ENCODE measurements at regions not wholly inside any gene's neighbourhood (a gene's known extent, or its start where the extent isn't known, plus 50 kb on each side); places are given as distances from the start of the nearest gene placed in this dataset.
"Not testable (repeated sequence)": the region's sequence is repeated elsewhere in the genome, so short reads cannot be mapped to it uniquely, and the experiment has no call there.

DNA sequence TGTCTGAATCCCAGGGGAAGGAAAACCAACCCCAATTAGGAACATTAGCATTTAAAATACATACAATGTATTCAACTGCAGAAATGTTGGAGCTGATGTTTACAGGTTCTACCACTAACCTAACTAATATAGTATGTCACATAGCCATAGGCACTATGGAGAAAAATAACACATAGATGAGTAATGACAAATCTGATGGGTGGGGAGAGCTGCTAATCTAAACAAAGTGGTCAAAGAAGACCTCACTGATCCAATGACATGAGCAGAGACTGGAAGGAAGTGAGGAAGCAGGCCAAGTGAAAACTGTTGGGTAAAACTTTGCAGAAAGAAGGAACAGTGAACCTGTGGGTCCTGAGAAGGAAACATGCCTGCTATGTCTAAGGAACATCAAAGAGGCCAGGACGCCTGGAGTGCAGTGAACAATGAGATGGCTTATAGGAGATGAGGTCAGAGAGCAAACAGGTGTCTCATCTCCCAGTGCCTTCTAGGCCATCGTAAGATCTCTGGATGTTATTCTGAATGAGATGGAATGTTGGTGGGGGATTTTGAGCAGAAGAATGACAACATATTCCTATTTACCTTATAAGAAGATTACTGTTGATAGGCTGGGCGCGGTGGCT lies 135.7 kb downstream of the ALDH8A1 start:
- Mint-ChIP-seq H3K4me1 (no peaks in the 10 kb centered on the region), H3K9me3 (no peaks in the 10 kb centered on the region), H3K27ac (no peak overlapping the region), H3K4me3 (no peak overlapping the region), H3K27me3 (peaks cover 2% of the 10 kb centered on the region), H3K36me3 (ENCODE audit: low read depth) (no peaks in the 10 kb centered on the region)
- ATAC-seq (replicated peaks): no peak

DNA sequence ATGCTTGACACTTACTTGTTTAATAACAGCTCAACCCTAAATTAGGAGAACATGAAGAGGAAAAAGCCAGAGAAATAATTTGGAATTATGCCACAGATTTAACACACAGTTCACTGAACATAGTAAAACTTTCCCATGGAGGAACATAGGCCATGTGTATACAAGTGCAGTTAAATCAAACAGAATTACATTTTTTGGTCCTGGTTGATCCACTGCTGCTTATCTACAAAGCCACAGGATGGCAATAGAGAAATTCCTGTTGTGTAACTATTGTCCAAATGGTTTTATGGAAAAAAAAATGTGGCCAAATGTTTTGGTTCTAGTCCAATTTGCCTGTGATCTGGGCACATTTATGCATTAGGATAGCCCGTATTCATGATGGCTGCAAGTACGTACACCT lies 136.8 kb downstream of the ALDH8A1 start:
- Mint-ChIP-seq H3K27ac (no peak overlapping the region), H3K4me1 (no peaks in the 10 kb centered on the region), H3K4me3 (no peak overlapping the region), H3K36me3 (ENCODE audit: low read depth) (no peaks in the 10 kb centered on the region), H3K9me3 (no peaks in the 10 kb centered on the region), H3K27me3 (peaks cover 2% of the 10 kb centered on the region)
- no peak for ATAC-seq (replicated peaks)

DNA sequence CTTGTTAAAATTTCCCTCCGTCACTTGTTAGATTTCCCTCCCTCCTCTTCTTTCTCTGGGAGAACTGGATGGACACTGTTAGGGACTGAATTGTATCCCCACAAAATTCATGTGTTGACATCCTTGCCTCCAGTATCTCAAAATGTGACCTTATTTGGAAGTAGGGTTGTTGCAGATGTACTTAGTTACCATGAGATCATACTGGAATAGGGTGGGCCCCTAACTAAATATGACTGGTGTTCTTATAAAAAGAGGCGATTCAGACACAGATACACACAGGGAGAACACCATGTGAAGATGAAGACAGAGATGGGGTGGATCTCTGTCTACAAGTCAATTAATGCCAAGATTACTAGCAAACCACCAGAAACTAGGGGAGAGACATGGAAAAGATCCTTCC lies 139.5 kb downstream of the ALDH8A1 start:
- Mint-ChIP-seq H3K27ac (no peak overlapping the region), H3K9me3 (no peaks in the 10 kb centered on the region), H3K27me3 (peaks cover 9% of the 10 kb centered on the region), H3K36me3 (ENCODE audit: low read depth) (no peaks in the 10 kb centered on the region), H3K4me1 (no peaks in the 10 kb centered on the region), H3K4me3 (no peak overlapping the region)
- no peak for ATAC-seq (replicated peaks)

DNA sequence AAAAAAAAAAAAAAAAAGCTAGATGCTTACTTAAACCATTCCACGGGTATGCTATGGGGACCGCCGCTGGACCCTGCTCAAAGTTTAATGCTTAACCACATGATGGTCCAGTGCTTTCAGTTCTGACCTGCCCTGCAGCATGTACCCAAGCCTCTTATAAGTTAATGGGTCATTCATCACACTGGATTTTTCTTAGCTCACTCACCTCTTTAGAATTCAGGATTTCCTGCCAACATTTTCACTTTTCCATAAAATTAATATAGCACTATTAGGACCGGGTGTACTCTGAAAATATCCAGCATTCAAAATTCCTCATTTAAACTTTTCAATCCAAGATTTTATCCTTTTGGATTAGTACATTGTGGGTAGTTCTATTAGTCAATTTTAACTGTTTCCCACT lies 140.8 kb downstream of the ALDH8A1 start:
- H3K4me1 Mint-ChIP-seq: no peaks in the 10 kb centered on the region
- no peak for ATAC-seq (replicated peaks)

DNA sequence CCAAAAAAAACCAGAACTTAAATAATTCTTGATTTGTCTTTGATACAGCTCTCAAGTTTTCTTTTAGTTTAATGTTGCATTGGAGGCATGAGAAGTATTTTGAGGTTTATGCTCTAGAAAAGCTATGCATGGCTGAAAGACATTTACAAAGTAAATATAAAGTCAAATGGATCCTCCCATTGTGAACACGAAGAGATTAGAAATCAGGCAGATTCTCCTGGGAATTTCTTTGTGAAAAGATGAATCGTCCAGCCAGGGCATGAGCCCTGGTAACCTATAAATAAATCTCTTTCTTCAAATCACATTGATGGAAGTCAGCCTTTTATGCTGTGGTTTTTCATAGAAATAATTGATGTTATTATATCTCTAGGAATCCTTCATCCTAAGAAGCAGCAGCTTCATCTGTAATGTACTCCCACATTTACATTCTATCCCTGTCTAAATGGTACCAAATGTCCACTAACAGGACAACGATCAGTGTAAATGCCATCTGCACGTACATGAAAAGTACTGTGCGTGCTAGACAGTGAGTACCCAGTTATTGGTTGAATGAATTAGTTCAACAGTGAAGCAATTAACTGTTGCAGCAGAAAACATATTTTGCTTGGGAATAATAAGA lies 143.6 kb downstream of the ALDH8A1 start:
- Mint-ChIP-seq H3K27ac (no peak overlapping the region), H3K4me3 (no peak overlapping the region), H3K9me3 (no peaks in the 10 kb centered on the region), H3K36me3 (ENCODE audit: low read depth) (no peaks in the 10 kb centered on the region), H3K27me3 (peaks cover 9% of the 10 kb centered on the region), H3K4me1 (no peaks in the 10 kb centered on the region)
- ATAC-seq (replicated peaks): no peak

More for the DNA sequence above, 140.8 kb downstream of the ALDH8A1 start:
- peaks cover 9% of the 10 kb centered on the region for H3K27me3 Mint-ChIP-seq
- no peaks in the 10 kb centered on the region for H3K9me3 Mint-ChIP-seq
- H3K36me3 Mint-ChIP-seq (ENCODE audit: low read depth): no peaks in the 10 kb centered on the region
- no peak overlapping the region for H3K4me3 Mint-ChIP-seq
- no peak overlapping the region for H3K27ac Mint-ChIP-seq

DNA sequence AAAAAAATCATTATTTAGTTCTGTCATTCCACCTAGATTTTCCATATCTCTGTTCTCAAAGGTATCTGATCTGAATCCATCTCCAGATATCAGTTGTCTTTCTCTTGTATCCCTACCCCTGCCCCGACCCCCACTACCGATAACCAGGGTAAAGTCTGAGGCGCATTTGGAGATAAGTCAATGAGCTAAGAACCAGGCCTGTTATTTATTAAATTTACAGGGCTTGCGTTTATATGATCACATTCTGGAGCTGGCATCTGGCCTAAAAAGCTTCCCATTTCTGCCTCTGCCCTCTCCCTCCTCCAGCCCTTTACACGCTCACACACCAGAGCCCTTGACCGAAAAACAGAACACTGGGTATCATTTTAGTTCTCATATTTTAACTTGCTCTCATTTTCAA lies 144.7 kb downstream of the ALDH8A1 start:
- no peaks in the 10 kb centered on the region for H3K4me1 Mint-ChIP-seq
- no peaks in the 10 kb centered on the region for H3K9me3 Mint-ChIP-seq
- peaks cover 6% of the 10 kb centered on the region for H3K27me3 Mint-ChIP-seq
- H3K27ac Mint-ChIP-seq: no peak overlapping the region
- H3K4me3 Mint-ChIP-seq: no peak overlapping the region
- no peaks in the 10 kb centered on the region for H3K36me3 Mint-ChIP-seq (ENCODE audit: low read depth)
- ATAC-seq (replicated peaks): no peak

DNA sequence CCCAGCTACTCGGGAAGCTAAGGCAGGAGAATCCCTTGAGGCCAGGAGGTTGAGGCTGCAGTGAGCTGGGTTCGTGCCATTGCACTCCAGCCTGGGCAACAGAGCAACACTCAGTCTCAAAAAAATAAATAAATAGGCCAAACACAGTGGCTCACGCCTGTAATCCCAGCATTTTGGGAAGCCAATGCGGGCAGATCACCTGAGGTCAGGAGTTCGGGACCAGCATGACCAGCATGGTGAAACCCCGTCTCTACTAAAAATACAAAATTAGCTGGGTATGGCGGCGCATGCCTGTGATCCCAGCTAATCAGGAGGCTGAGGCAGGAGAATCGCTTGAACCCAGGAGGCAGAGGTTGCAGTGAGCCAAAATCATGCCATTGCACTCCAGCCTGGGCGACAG lies 145.6 kb downstream of the ALDH8A1 start:
- ATAC-seq (replicated peaks); H3K27ac Mint-ChIP-seq; H3K4me3 Mint-ChIP-seq; H3K36me3 Mint-ChIP-seq (ENCODE audit: low read depth); H3K27me3 Mint-ChIP-seq; H3K4me1 Mint-ChIP-seq; H3K9me3 Mint-ChIP-seq: not testable (repeated sequence)

DNA sequence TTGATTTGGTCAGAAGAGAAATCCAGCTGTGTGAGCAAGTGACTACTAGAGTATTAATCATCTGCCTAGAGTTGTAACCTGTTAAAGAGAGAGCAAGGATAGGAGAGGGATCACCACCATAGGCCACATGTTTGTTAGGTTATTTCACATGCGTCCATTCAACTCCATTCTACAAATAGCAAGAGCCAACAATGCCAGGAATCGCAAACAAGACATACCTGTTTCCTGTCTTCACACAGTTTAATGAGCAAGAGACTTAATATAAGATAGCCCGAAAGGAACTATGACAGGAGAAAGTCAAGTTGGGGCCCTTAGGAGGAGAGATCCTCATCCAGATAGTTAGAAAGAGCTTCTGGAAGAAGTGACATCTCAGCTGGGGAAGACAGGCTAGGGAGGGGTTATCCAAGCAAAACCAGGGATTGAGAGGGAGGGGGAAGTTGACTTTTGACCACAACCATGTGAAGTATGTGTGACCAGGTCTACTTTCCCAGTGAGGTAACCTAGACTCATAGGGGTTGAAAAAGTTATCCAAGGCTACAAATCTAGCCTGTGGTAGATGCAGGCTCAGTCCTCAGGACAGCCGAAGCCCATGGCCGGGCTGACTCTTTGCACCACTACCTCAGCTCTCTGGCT lies 147.4 kb downstream of the ALDH8A1 start:
- Mint-ChIP-seq H3K4me3 (no peak overlapping the region), H3K9me3 (no peaks in the 10 kb centered on the region), H3K27me3 (peaks cover 6% of the 10 kb centered on the region), H3K36me3 (ENCODE audit: low read depth) (no peaks in the 10 kb centered on the region), H3K27ac (no peak overlapping the region), H3K4me1 (no peaks in the 10 kb centered on the region)
- ATAC-seq (replicated peaks): no peak

DNA sequence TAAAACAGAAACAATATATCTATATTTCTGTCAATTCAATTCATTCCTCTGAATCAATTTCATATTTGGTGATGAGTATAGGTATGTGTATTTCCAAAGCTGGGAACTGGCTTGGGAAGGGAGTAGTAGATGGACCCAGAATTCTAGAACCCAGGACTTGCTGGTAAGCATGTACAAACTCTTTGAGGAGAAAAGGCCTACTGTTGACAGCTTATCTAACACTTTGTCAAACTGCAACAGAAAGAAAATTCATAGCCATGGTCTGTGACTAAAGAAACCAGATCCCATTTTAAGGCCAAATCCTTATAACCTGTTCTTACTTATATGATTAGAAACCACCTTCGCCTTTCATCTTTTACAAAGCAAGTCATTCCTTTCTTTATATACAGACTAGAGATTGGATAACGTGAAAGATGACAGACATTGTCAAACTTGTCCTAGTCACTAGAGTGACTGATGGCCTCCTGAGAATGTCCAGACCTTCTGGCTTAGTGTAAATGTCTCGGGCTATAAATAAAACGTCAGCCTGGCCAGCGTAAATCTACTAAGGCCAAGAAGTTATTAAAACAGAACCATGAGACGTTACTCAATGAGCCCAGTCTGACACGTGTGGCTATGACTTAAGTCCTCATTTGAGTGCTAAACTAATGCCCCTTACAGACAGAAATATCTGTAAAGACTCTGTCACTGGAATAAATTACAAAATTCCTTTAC lies 152.3 kb downstream of the ALDH8A1 start:
- H3K27me3 Mint-ChIP-seq: peaks cover 8% of the 10 kb centered on the region
- ATAC-seq (replicated peaks): no peak
- no peak overlapping the region for H3K27ac Mint-ChIP-seq
- no peaks in the 10 kb centered on the region for H3K4me1 Mint-ChIP-seq
- peaks cover 7% of the 10 kb centered on the region for H3K9me3 Mint-ChIP-seq
- H3K36me3 Mint-ChIP-seq (ENCODE audit: low read depth): no peaks in the 10 kb centered on the region
- H3K4me3 Mint-ChIP-seq: no peak overlapping the region

DNA sequence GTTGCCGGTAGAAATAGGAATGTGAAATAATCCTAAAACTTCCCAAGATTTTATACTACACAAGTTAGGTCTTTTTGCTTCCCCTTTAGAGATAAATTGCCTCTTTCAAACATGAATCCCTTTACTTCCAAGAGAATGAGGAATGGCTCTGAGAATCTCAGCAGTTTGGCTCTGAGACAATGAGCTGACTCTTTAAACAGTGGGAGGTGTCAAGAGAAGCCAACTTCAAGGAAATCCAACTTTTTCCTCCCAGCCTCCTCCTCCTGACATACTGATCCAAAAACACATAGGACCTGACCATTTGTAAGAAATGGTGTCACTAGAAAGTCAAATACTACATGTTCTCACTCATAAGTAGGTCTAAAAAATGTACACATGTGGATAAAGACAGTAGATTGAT lies 154.2 kb downstream of the ALDH8A1 start:
- Mint-ChIP-seq H3K4me3 (no peak overlapping the region), H3K4me1 (no peaks in the 10 kb centered on the region), H3K9me3 (peaks cover 23% of the 10 kb centered on the region), H3K27me3 (peaks cover 22% of the 10 kb centered on the region), H3K27ac (no peak overlapping the region), H3K36me3 (ENCODE audit: low read depth) (no peaks in the 10 kb centered on the region)
- no peak for ATAC-seq (replicated peaks)

DNA sequence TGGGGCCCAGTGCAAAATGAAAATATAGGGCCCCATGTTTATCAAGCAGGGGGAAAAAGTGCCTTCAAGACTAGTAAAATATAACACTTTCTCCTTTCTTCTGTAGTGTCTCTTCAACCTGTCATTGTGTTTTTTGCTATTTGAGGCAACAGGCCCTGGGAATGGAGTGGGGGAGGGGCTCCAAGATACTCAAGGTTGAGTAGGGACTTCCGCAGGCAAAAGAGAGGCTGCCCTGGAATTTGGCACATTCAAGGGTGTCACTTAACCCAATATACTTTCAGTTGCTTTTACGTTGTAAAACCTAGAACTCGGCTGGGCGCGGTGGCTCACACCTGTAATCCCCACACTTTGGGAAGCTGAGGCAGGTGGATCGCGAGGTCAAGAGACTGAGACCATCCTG lies 154.9 kb downstream of the ALDH8A1 start:
- Mint-ChIP-seq H3K4me1 (no peaks in the 10 kb centered on the region), H3K27ac (no peak overlapping the region), H3K27me3 (peaks cover 27% of the 10 kb centered on the region), H3K4me3 (no peak overlapping the region), H3K36me3 (ENCODE audit: low read depth) (no peaks in the 10 kb centered on the region), H3K9me3 (peaks cover 29% of the 10 kb centered on the region)
- ATAC-seq (replicated peaks): no peak

DNA sequence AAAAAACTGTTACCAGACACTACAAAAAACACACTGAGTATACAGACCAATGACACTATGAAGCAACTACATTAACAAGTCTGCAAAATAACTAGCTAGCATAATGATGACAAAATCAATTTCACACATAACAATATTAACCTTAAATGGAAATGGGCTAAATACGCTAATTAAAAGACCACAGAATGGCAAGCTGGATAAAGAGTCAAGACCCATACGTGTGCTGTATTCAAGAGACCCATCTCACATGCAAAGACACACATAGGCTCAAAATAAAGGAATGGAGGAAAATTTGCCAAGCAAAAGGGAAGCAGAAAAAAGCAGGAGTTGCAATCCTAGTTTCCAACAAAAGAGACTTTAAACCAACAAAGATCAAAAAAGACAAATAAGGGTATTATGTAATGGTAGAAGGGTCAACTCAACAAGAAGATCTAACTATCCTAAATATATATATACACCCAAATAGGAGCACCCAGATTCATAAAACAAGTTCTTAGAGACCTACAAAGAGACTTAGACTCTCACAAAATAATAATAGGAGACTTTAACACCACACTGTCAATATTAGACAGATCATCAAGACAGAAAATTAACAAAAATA lies 158.6 kb downstream of the ALDH8A1 start:
- ATAC-seq (replicated peaks); H3K4me3 Mint-ChIP-seq; H3K4me1 Mint-ChIP-seq; H3K27ac Mint-ChIP-seq; H3K36me3 Mint-ChIP-seq (ENCODE audit: low read depth): not testable (repeated sequence)
- Mint-ChIP-seq H3K9me3 (peaks cover 29% of the 10 kb centered on the region), H3K27me3 (peaks cover 31% of the 10 kb centered on the region)

DNA sequence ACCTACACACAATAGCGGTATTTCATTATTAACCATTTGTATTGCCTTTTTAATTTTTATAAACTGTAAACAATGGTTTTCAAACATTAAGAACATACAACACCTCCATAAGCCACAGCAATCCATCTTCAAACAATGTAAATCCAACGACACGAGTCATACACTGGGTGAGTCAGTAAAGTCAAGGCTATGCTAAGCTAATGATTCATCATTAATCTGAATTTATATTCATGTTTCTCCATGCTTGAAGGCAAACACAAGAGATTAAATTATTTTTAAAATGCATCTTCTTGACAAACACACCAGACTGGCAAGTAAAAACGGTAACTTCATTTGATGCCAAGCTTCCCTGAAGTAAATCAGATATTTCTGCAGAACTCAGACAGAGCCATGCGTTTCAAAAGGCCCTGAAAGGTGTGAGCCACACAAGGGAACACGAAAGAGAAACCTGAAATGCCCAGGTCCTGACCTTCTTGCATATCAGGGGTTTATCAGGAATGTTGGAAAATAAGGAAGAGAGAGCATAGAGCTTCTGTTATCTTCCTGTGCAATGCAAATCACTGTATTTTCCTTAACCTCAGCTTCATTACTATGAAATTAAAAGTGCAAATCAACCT lies 162.5 kb downstream of the ALDH8A1 start:
- Mint-ChIP-seq H3K27me3 (peaks cover 21% of the 10 kb centered on the region), H3K9me3 (peaks cover 20% of the 10 kb centered on the region), H3K4me3 (no peak overlapping the region), H3K4me1 (no peaks in the 10 kb centered on the region), H3K36me3 (ENCODE audit: low read depth) (no peaks in the 10 kb centered on the region), H3K27ac (no peak overlapping the region)
- ATAC-seq (replicated peaks): no peak

DNA sequence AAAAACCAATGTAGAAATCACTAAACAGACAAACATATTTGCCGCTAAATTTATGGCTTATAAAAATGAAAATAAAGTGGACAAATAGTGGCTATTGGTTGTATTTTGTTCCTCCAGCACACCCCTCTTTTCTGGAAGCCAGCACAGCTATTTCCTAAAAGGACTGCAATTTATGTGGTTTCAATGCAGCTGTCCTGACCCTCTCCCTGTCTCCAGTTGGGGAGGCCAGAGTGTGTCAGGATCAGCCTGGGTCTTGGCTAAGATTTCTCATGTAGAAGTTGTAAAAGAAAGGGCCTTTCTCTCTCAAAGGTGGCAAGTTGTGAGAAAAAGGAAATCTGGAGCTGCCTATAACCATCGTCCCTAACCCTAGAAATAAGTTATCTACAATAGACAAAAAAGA lies 165.6 kb downstream of the ALDH8A1 start:
- Mint-ChIP-seq H3K36me3 (ENCODE audit: low read depth) (no peaks in the 10 kb centered on the region), H3K4me3 (no peak overlapping the region), H3K4me1 (no peaks in the 10 kb centered on the region), H3K27me3 (peaks cover 3% of the 10 kb centered on the region), H3K9me3 (peaks cover 5% of the 10 kb centered on the region), H3K27ac (no peak overlapping the region)
- no peak for ATAC-seq (replicated peaks)

Measured in activated T-helper 17 cell treated with anti-CD3 and anti-CD28 coated beads, Interleukin-2, amount 50 U/mL, for 72 hours (primary cell).